Immature natural killer cell (primary cell): ENCODE measurements at regions not wholly inside any gene's neighbourhood (a gene's known extent, or its start where the extent isn't known, plus 50 kb on each side); places are given as distances from the start of the nearest gene placed in this dataset.
"Not testable (repeated sequence)": the region's sequence is repeated elsewhere in the genome, so short reads cannot be mapped to it uniquely, and the experiment has no call there.

ENCODE experiments used
- DNase-seq, 3 donors: peaks; one replicate each; pipeline ENCODE4 v3.0.0; 2022; ENCODE audit warnings: mixed read lengths in 1 of 3
- H3K27ac Mint-ChIP-seq, 6 donors: one replicate each; pipeline ENCODE4 v1.8.0; 2020; ENCODE audit warnings: mixed read lengths in 6 of 6, mild to moderate bottlenecking in 5 of 6, inconsistent platforms in 4 of 6, moderate library complexity in 3 of 6
- H3K27me3 Mint-ChIP-seq, 3 donors: one replicate each; pipeline ENCODE4 v1.8.0; 2020 to 2021; ENCODE audit warnings: low read depth in 3 of 3, mild to moderate bottlenecking in 3 of 3, mixed read lengths in 3 of 3, moderate library complexity in 3 of 3, inconsistent platforms in 1 of 3
- H3K36me3 Mint-ChIP-seq, 3 donors: one replicate each; pipeline ENCODE4 v1.8.0; 2020; ENCODE audit warnings: mixed read lengths in 3 of 3, inconsistent platforms in 2 of 3, mild to moderate bottlenecking in 2 of 3
- H3K4me1 Mint-ChIP-seq, 2 donors: one replicate each; pipeline ENCODE4 v1.8.0; 2020; ENCODE audit warnings: inconsistent platforms in 2 of 2, mild to moderate bottlenecking in 2 of 2, mixed read lengths in 2 of 2, moderate library complexity in 1 of 2
- H3K4me3 Mint-ChIP-seq, 5 donors: one replicate each; pipeline ENCODE4 v1.8.0; 2020; ENCODE audit warnings: mild to moderate bottlenecking in 5 of 5, mixed read lengths in 5 of 5, inconsistent platforms in 3 of 5, moderate library complexity in 3 of 5
- H3K9me3 Mint-ChIP-seq, 6 donors: one replicate each; pipeline ENCODE4 v1.8.0; 2020; ENCODE audit warnings: mild to moderate bottlenecking in 6 of 6, mixed read lengths in 6 of 6, inconsistent platforms in 4 of 6, moderate library complexity in 3 of 6

DNA sequence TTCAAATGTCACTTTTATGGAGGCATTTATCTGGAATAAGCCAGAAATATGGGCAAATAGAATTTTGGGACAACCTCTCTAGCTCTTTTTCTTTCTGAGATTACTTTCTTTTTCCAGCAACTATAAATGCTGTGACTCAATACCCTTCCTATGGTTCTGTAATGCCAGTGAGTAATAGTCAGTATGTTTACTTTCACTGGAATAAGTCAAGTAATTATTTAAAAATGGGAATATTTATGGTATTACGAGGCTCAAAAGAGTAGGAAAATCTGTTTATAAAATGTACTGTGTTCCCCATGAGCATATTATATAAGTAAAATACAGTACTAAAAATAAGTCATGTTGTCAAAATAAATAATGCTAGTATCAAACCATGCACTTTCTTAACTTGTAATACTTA lies 750.5 kb downstream of the LUZP2 start:
- Mint-ChIP-seq H3K4me3 (no peak overlapping the region), H3K36me3 (no peaks in the 10 kb centered on the region), H3K4me1 (no peaks in the 10 kb centered on the region), H3K27ac (no peak overlapping the region), H3K27me3 (peaks cover 0 to 2% (median 0%) of the 10 kb centered on the region in 3 donors), H3K9me3 (peaks cover 2 to 34% (median 10%) of the 10 kb centered on the region in 6 donors)
- DNase-seq = no peak

DNA sequence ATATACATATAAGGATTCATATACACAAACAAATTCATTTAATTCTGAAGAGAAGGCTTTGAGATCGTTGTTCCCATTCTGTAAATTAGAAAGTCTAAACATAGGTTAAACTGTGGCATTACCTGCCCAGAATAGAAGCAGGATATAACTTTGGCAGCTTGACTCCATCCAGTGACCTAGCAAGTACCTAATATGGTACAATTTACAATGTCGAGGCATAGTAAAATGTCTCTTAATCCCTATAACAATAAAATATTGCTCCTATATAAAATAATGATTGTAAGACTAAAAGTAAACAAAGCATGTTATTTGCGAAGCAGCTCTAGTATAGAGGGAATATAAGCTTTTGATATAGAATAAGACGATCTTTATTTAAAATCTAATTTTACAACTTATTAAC lies 756.0 kb downstream of the LUZP2 start:
- no peak for DNase-seq
- Mint-ChIP-seq H3K4me1 (no peaks in the 10 kb centered on the region), H3K4me3 (no peak overlapping the region), H3K27me3 (peaks cover 0 to 4% (median 0%) of the 10 kb centered on the region in 3 donors), H3K9me3 (peaks cover 0 to 23% (median 4%) of the 10 kb centered on the region in 6 donors), H3K27ac (no peak overlapping the region), H3K36me3 (no peaks in the 10 kb centered on the region)

DNA sequence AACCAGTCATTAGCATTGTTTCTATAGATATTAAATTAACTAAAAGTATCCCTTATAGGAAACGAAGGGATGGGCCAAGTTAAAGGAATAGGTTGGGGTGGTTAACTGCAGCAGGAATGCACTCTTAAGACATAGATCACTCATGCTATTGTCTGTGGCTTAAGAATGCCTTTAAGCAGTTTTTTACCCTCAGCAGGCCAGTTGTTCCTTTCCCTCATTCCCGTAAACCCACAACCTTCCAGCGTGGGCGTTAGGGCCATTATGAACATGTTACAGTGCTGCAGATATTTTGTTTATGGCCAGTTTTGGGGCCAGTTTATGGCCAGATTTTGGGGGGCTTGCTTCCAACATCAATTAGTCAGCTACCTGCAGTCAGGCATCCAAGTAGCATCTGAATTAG lies 767.0 kb downstream of the LUZP2 start:
- peaks cover 7 to 35% (median 11%) of the 10 kb centered on the region in 6 donors for H3K9me3 Mint-ChIP-seq
- not testable (repeated sequence) for DNase-seq, H3K4me3 Mint-ChIP-seq, H3K27ac Mint-ChIP-seq, H3K27me3 Mint-ChIP-seq, H3K36me3 Mint-ChIP-seq, H3K4me1 Mint-ChIP-seq

DNA sequence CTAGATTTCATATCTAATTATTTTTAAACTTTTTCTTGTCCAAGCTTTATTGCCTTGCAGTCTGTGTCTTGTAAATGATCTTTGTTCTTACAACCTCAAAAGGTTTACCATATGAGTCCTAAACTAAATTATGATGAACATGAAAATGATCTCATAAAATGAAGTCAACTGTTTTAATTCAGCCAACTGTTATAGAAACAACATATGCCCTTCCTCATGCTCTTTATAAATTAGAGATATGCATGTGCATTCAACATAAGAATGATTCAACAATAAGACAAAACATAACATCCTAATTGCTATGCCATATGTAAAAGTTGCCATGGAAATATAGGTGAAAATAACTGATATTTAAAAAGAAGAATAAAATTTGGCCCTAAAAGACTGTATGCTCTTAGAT lies 774.4 kb downstream of the LUZP2 start:
- Mint-ChIP-seq H3K4me3 (no peak overlapping the region), H3K4me1 (no peaks in the 10 kb centered on the region)

DNA sequence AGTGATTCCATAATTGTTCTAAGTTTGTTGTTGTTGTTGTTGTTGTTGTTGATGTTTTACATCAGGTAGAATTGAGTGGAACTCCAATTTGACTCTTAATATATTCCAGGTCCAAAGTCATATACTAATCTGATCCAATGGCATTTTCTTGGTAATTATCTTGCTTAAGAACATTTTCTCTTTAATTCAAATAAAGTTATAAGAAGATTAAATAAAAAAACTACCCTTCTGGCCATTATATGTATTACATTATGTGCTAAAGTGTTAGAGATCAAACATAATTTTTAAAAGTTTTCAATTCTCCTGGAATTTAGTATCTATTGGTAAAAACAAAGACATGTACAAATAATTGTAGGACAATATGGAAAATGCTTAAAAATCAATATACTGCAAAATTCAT lies 775.4 kb downstream of the LUZP2 start:
- H3K27me3 Mint-ChIP-seq = peaks cover 0 to 3% (median 0%) of the 10 kb centered on the region in 3 donors

More for the DNA sequence above, 774.4 kb downstream of the LUZP2 start:
- Mint-ChIP-seq H3K27ac (no peak overlapping the region), H3K9me3 (peaks cover 4 to 13% (median 6%) of the 10 kb centered on the region in 6 donors), H3K36me3 (no peaks in the 10 kb centered on the region), H3K27me3 (peaks cover 0 to 2% (median 0%) of the 10 kb centered on the region in 3 donors)
- DNase-seq = no peak

DNA sequence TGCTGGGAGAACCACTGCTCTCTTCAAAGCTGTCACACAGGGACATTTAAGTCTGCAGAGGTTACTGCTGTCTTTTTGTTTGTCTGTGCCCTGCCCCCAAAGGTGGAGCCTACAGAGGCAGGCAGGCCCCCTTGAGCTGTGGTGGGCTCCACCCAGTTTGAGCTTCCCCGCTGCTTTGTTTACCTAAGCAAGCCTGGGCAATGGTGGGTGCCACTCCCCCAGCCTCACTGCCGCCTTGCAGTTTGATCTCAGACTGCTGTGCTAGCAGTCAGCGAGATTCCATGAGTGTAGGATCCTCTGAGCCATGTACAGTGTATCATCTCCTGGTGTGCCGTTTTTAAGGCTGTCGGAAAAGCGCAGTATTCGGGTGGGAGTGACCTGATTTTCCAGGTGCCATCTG lies 784.0 kb downstream of the LUZP2 start:
- not testable (repeated sequence) for DNase-seq, H3K4me3 Mint-ChIP-seq, H3K27me3 Mint-ChIP-seq, H3K4me1 Mint-ChIP-seq, H3K36me3 Mint-ChIP-seq, H3K27ac Mint-ChIP-seq
- H3K9me3 Mint-ChIP-seq = peaks cover 17 to 33% (median 17%) of the 10 kb centered on the region in 6 donors

More for the DNA sequence above, 775.4 kb downstream of the LUZP2 start:
- H3K4me1 Mint-ChIP-seq = no peaks in the 10 kb centered on the region
- peaks cover 2 to 10% (median 5%) of the 10 kb centered on the region in 6 donors for H3K9me3 Mint-ChIP-seq
- H3K4me3 Mint-ChIP-seq = no peak overlapping the region
- no peak for DNase-seq
- no peaks in the 10 kb centered on the region for H3K36me3 Mint-ChIP-seq
- H3K27ac Mint-ChIP-seq = no peak overlapping the region

DNA sequence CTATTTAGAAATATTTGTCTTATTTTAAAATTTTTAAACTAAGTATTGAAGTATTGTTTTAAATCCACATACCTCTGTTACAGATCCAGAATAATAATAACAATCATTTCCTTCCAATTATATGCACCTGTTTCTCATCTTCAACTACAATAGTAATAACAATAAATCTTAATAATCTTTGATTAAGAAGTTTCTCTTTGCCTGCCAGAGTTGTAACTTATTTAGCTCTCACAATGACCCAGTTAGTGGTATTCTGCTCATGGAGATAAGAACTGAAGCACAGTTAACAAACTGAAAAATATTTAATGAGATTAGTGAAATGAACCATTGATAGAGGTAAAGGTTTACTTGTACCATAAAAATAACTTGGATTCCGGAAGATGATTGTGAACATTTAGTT lies 796.3 kb downstream of the LUZP2 start:
- no peak overlapping the region for H3K4me3 Mint-ChIP-seq
- no peaks in the 10 kb centered on the region for H3K4me1 Mint-ChIP-seq
- H3K27ac Mint-ChIP-seq = no peak overlapping the region
- H3K36me3 Mint-ChIP-seq = no peaks in the 10 kb centered on the region
- H3K9me3 Mint-ChIP-seq = peaks cover 0 to 38% (median 22%) of the 10 kb centered on the region in 6 donors
- no peaks in the 10 kb centered on the region for H3K27me3 Mint-ChIP-seq
- DNase-seq = no peak

DNA sequence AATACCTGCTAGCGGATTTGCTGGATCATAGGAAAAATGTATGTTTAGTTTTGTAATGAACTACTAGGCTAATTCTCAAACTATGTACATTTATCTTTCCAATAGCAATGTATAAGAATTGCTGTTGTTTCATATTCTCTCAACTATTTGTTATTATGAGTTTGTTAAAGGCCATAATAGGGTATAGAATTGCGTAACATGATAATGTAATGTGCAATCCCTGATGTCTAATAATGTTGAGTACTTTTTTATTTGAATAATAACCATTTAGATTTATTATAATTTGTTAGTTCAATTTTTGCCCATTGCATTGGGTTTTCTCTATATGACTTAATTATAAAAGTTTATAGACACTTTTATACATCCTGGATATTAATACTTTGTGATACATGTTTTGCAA lies 801.6 kb downstream of the LUZP2 start:
- peaks cover 0 to 1% (median 0%) of the 10 kb centered on the region in 3 donors for H3K27me3 Mint-ChIP-seq

DNA sequence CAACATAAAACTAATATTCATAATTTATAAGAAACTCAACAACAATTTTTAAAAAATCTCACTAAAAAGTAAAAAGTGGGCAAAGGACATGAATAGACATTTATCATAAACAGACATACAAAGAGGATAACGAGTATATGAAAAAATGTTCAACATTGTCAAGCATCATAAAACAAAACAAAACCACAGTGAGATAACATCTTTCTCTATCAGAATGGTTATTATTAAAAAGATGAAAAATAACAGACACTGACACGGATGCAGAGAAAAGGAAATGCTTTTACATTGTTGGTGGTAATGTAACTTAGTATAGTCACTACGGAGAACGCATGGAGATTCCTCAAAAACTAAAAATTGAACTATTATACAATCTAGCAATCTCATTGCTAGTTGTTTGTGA lies 813.0 kb downstream of the LUZP2 start:
- DNase-seq = no peak
- Mint-ChIP-seq H3K36me3 (no peaks in the 10 kb centered on the region), H3K27ac (no peak overlapping the region), H3K4me1 (no peaks in the 10 kb centered on the region), H3K4me3 (no peak overlapping the region), H3K9me3 (peaks cover 6 to 49% (median 26%) of the 10 kb centered on the region in 6 donors), H3K27me3 (no peaks in the 10 kb centered on the region)

More for the DNA sequence above, 801.6 kb downstream of the LUZP2 start:
- H3K4me3 Mint-ChIP-seq = no peak overlapping the region
- H3K36me3 Mint-ChIP-seq = no peaks in the 10 kb centered on the region
- no peak overlapping the region for H3K27ac Mint-ChIP-seq
- H3K9me3 Mint-ChIP-seq = peaks cover 5 to 40% (median 22%) of the 10 kb centered on the region in 6 donors
- DNase-seq = no peak
- no peaks in the 10 kb centered on the region for H3K4me1 Mint-ChIP-seq

DNA sequence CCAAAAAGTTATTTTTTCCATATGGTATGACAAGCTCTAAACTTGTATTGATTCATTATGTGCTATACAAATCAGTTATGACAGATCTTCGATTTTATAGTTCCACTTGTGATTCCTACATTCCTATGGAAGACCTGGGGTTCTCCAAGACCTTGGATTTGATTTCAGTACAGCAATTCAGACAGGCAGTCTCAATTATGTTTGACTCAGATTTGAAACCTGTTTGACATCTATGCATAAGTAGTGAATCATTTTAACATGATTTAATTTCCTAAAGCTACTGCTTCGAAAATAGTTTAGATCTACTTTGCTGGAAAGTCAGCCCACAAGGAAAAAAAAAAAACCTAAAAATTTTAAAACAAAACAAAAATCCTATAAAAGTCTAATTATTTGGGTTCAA lies 820.4 kb downstream of the LUZP2 start:
- DNase-seq = no peak
- Mint-ChIP-seq H3K36me3 (no peaks in the 10 kb centered on the region), H3K27me3 (peaks cover 0 to 1% (median 0%) of the 10 kb centered on the region in 3 donors), H3K9me3 (peaks cover 3 to 22% (median 10%) of the 10 kb centered on the region in 6 donors), H3K27ac (no peak overlapping the region), H3K4me3 (no peak overlapping the region), H3K4me1 (no peaks in the 10 kb centered on the region)

DNA sequence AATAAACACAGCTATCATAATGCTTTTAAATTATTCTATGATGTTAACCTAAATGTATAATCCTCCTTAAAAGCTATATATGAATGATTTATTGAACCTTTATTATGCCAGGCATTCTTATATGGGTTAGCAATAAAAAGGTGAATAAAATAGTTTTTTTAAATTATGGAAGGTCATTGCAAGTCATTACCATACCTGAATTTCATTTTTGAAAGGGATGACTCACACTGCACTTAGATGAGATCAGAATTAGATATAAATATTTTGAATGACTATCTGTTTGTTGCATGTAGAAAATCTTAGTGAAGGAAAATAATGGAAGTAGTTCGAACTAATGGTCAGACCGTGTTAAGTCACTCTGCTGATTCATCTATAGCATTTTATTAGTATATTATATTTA lies 822.3 kb downstream of the LUZP2 start:
- Mint-ChIP-seq H3K36me3 (no peaks in the 10 kb centered on the region), H3K4me1 (no peaks in the 10 kb centered on the region), H3K27ac (no peak overlapping the region), H3K4me3 (no peak overlapping the region), H3K9me3 (peaks cover 9 to 40% (median 14%) of the 10 kb centered on the region in 6 donors), H3K27me3 (peaks cover 0 to 1% (median 0%) of the 10 kb centered on the region in 3 donors)
- DNase-seq = no peak

DNA sequence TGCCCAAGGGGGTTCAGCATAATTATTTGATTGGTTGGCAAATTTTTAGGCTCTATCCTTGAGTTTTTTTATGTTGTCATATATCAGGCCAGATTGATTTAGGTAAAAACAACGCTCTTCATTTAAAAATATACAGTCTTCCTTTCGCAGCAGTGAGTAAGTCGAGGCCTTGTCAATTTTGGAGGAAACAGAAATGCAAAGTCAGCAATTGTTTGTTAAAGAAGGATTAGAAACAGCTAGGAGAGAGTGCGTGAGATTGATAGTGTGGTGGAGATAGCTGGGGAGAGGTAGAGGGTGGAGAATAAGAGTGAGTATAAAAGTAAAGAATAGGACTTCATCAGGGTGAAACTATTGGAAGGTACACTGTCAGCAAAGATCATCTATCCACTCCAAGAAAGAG lies 830.8 kb downstream of the LUZP2 start:
- Mint-ChIP-seq H3K27ac (no peak overlapping the region), H3K36me3 (no peaks in the 10 kb centered on the region)

DNA sequence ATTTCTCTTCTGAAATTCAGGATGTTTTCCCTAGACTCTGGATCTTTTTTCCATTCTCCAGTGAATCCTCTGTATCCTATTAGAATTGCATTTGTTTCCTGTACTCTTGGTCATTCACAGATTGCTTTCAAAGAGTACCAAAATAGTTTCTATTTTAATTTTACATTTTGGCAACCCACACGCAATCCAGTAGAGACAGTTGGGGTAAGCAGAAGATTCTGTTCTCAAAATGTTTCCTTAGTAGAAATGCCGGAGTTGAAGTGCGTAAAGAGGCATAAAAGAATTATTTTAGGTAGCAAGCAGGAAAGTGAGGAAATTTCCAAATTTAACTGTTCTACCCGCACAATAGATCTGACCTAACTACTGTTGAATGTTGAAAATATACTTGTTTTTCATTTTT lies 842.4 kb downstream of the LUZP2 start:
- Mint-ChIP-seq H3K27me3 (peaks cover 0 to 4% (median 0%) of the 10 kb centered on the region in 3 donors), H3K36me3 (no peaks in the 10 kb centered on the region)

More for the DNA sequence above, 830.8 kb downstream of the LUZP2 start:
- Mint-ChIP-seq H3K9me3 (peaks cover 2 to 14% (median 7%) of the 10 kb centered on the region in 6 donors), H3K4me3 (no peak overlapping the region), H3K4me1 (no peaks in the 10 kb centered on the region), H3K27me3 (no peaks in the 10 kb centered on the region)
- DNase-seq = no peak

DNA sequence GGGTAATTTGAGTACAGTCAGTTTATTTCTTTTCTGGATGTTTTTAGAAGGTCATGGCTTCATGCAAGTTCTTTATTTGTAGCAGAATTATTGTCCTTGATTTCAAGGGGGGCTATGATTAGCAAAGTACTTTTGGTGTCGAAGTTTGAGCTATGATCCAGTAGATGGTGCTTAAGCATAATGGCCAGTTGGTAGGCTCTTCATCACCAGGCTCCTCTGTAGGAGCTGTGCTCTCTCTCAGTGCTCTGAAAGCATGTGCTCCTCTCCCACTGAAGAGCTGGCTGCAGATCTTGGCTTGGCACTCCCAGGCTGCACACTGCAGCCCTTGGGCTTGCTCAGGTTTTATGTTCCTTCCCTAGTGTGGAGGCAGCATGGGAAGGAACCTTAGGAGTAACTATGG lies 852.7 kb downstream of the LUZP2 start:
- no peaks in the 10 kb centered on the region for H3K4me1 Mint-ChIP-seq
- no peak for DNase-seq
- H3K36me3 Mint-ChIP-seq = no peaks in the 10 kb centered on the region
- no peak overlapping the region for H3K4me3 Mint-ChIP-seq
- H3K9me3 Mint-ChIP-seq = peaks cover 4 to 27% (median 17%) of the 10 kb centered on the region in 6 donors
- H3K27ac Mint-ChIP-seq = no peak overlapping the region
- no peaks in the 10 kb centered on the region for H3K27me3 Mint-ChIP-seq

More for the DNA sequence above, 842.4 kb downstream of the LUZP2 start:
- Mint-ChIP-seq H3K4me1 (no peaks in the 10 kb centered on the region), H3K4me3 (no peak overlapping the region), H3K9me3 (peaks cover 0 to 18% (median under 1%) of the 10 kb centered on the region in 6 donors), H3K27ac (no peak overlapping the region)
- DNase-seq = no peak
